Spleen (tissue), 7 donors: ENCODE measurements at regions not wholly inside any gene's neighbourhood (a gene's known extent, or its start where the extent isn't known, plus 50 kb on each side); places are given as distances from the start of the nearest gene placed in this dataset.

Experiments
- CTCF ChIP-seq, 11 experiments: fragments of 200-600 bp in 7 of 11; fragments of 450-650 bp in 4 of 11; sonication (generic) in 4 of 11; IDR thresholded peaks in 8 of 11; conservative IDR thresholded peaks in 3 of 11; 1 replicate in 7 of 11; 2 replicates in 4 of 11; pipeline versions ENCODE4 v1.4.0 to v1.8.0; 2016 to 2021; ENCODE audit warnings: antibody characterized with exemption in 11 of 11, inconsistent platforms in 4 of 11, mild to moderate bottlenecking in 1 of 11
- POLR2A ChIP-seq, 3 donors: fragments of 450-650 bp; IDR thresholded peaks; one replicate each; pipeline ENCODE4 v1.5.1; 2017; ENCODE audit warnings: antibody characterized with exemption in 3 of 3, mild to moderate bottlenecking in 1 of 3
- donor health status: DM: no; HTN: no; CAD: no; lungs with moderate emphysema.
- donor health status: DM: no; HTN: no; CAD: no.
- donor health status: DM: no; HTN: no; CAD: no.

GRCh38 chr3:130834476-130834875 is 59.4 kb upstream of the ATP2C1 start:
- TF ChIP-seq CTCF (IDR thresholded peaks at IDR 0.05 in 8 of 11, conservative IDR thresholded peaks at IDR 0.05 in 3 of 11) = no peak
- TF ChIP-seq POLR2A (IDR thresholded peaks at IDR 0.05) = no peak
